ENCODE measurements at regions not wholly inside any gene's neighbourhood (a gene's known extent, or its start where the extent isn't known, plus 50 kb on each side); places are given as distances from the start of the nearest gene placed in this dataset.

DNA sequence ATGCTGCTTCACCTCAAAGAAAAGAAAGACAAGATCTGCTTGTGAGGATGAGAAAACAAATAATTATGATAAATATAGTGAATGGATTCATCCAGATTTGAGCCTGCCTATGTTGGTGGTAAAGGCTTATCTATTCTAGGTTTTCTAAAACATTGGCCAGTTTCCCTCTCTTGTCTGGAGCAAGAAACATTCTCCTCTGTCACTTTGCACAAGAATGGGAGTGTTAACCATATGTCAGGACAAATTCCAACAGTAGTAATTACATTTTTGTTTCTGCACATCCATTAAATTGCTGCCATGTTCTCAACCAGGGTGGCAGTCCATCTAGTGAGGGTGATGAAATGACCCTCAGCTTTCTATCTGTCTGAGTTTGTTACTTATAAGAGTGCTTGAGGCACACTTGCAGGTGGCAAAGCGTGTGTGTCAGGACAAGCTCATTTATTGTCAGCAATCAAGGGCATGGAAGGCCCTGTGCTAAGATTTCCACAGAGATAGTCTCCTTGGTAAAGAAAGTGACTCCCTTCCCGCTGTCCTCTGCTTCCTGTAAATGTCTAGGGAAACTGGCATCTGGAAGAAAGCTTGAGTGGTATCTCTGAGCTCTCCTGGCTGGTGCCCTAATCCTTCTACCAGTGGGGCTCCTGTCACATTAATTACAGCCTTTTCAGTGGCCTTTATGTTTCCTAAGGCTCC lies 502.1 kb upstream of the FLRT2 start:
- Mint-ChIP-seq H3K36me3 (peaks cover 6% of the 10 kb centered on the region), H3K27me3 (ENCODE audit: low read depth) (no peaks in the 10 kb centered on the region), H3K4me3 (no peak overlapping the region), H3K4me1 (peaks cover 4% of the 10 kb centered on the region), H3K27ac (peak overlapping the region; percentile 6; the same call in 1 of the 2 replicates), H3K9me3 (peaks cover 20% of the 10 kb centered on the region)
- TF ChIP-seq, protein P1, sequence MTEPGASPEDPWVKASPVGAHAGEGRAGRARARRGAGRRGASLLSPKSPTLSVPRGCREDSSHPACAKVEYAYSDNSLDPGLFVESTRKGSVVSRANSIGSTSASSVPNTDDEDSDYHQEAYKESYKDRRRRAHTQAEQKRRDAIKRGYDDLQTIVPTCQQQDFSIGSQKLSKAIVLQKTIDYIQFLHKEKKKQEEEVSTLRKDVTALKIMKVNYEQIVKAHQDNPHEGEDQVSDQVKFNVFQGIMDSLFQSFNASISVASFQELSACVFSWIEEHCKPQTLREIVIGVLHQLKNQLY (CRISPR knock-in tag; IDR thresholded peaks at IDR 0.05) = no peak
- TF ChIP-seq, protein P2, sequence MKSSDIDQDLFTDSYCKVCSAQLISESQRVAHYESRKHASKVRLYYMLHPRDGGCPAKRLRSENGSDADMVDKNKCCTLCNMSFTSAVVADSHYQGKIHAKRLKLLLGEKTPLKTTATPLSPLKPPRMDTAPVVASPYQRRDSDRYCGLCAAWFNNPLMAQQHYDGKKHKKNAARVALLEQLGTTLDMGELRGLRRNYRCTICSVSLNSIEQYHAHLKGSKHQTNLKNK (CRISPR knock-in tag; IDR thresholded peaks at IDR 0.05) = no peak
- TF ChIP-seq, protein P3, sequence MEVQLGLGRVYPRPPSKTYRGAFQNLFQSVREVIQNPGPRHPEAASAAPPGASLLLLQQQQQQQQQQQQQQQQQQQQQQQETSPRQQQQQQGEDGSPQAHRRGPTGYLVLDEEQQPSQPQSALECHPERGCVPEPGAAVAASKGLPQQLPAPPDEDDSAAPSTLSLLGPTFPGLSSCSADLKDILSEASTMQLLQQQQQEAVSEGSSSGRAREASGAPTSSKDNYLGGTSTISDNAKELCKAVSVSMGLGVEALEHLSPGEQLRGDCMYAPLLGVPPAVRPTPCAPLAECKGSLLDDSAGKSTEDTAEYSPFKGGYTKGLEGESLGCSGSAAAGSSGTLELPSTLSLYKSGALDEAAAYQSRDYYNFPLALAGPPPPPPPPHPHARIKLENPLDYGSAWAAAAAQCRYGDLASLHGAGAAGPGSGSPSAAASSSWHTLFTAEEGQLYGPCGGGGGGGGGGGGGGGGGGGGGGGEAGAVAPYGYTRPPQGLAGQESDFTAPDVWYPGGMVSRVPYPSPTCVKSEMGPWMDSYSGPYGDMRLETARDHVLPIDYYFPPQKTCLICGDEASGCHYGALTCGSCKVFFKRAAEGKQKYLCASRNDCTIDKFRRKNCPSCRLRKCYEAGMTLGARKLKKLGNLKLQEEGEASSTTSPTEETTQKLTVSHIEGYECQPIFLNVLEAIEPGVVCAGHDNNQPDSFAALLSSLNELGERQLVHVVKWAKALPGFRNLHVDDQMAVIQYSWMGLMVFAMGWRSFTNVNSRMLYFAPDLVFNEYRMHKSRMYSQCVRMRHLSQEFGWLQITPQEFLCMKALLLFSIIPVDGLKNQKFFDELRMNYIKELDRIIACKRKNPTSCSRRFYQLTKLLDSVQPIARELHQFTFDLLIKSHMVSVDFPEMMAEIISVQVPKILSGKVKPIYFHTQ (CRISPR knock-in tag; IDR thresholded peaks at IDR 0.05) = no peak
- TF ChIP-seq ZBTB43 (CRISPR knock-in tag; IDR thresholded peaks at IDR 0.05) (no peak), ZNF396 (CRISPR knock-in tag; IDR thresholded peaks at IDR 0.05; ENCODE audit: borderline replicate concordance) (no peak)
- POLR2A ChIA-PET = no interaction called here
- CTCF ChIA-PET = no interaction called here
- DNase-seq (ENCODE audit: low spot score) = no peak
- ATAC-seq = no peak

DNA sequence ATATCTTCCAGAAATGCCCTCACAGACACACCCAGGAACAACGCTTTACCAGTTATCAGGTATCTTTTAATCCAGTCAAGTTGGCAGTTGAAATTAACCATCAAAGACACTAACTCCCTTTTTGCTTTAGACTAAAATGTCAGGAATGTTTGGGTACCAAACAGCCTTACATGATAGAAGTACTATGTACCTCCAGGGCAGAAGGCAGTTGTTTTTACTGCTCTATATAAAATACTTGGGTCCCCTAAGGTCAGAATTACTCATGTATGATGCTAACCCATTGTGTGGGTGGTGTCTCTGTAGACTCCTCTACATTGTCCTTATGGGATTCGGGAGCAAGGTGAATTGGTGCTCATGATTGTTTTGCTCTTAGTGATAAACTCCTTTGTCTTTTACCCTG lies 492.5 kb upstream of the FLRT2 start:
- ChIA-PET CTCF (no interaction called here), POLR2A (no interaction called here)
- H3K9me3 Mint-ChIP-seq = no peaks in the 10 kb centered on the region
- H3K27me3 Mint-ChIP-seq (ENCODE audit: low read depth) = no peaks in the 10 kb centered on the region
- H3K4me3 Mint-ChIP-seq = no peak overlapping the region
- no peak for ATAC-seq
- no peak for DNase-seq (ENCODE audit: low spot score)
- TF ChIP-seq HMGA2 (CRISPR knock-in tag; IDR thresholded peaks at IDR 0.05) (no peak), ATF6 (CRISPR knock-in tag; IDR thresholded peaks at IDR 0.05) (no peak), FOXJ3 (CRISPR knock-in tag; IDR thresholded peaks at IDR 0.05; ENCODE audit: borderline replicate concordance) (no peak), CREB1 (CRISPR knock-in tag; IDR thresholded peaks at IDR 0.05) (no peak), TEAD1 (CRISPR knock-in tag; IDR thresholded peaks at IDR 0.05) (no peak), SMAD4 (CRISPR knock-in tag; IDR thresholded peaks at IDR 0.05) (no peak), GRHL2 (CRISPR knock-in tag; IDR thresholded peaks at IDR 0.05; ENCODE audit: insufficient replicate concordance, severe bottlenecking) (no peak), GTF2I (CRISPR knock-in tag; conservative IDR thresholded peaks at IDR 0.05) (no peak), JAZF1 (CRISPR knock-in tag; IDR thresholded peaks at IDR 0.05) (no peak), SOX15 (CRISPR knock-in tag; IDR thresholded peaks at IDR 0.05) (no peak), NFYB (CRISPR knock-in tag; conservative IDR thresholded peaks at IDR 0.05; ENCODE audit: low read depth) (no peak)
- TF ChIP-seq, protein P2 (CRISPR knock-in tag; IDR thresholded peaks at IDR 0.05) = no peak
- TF ChIP-seq, protein P4, sequence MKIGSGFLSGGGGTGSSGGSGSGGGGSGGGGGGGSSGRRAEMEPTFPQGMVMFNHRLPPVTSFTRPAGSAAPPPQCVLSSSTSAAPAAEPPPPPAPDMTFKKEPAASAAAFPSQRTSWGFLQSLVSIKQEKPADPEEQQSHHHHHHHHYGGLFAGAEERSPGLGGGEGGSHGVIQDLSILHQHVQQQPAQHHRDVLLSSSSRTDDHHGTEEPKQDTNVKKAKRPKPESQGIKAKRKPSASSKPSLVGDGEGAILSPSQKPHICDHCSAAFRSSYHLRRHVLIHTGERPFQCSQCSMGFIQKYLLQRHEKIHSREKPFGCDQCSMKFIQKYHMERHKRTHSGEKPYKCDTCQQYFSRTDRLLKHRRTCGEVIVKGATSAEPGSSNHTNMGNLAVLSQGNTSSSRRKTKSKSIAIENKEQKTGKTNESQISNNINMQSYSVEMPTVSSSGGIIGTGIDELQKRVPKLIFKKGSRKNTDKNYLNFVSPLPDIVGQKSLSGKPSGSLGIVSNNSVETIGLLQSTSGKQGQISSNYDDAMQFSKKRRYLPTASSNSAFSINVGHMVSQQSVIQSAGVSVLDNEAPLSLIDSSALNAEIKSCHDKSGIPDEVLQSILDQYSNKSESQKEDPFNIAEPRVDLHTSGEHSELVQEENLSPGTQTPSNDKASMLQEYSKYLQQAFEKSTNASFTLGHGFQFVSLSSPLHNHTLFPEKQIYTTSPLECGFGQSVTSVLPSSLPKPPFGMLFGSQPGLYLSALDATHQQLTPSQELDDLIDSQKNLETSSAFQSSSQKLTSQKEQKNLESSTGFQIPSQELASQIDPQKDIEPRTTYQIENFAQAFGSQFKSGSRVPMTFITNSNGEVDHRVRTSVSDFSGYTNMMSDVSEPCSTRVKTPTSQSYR (CRISPR knock-in tag; IDR thresholded peaks at IDR 0.05) = no peak
- TF ChIP-seq, protein P5, sequence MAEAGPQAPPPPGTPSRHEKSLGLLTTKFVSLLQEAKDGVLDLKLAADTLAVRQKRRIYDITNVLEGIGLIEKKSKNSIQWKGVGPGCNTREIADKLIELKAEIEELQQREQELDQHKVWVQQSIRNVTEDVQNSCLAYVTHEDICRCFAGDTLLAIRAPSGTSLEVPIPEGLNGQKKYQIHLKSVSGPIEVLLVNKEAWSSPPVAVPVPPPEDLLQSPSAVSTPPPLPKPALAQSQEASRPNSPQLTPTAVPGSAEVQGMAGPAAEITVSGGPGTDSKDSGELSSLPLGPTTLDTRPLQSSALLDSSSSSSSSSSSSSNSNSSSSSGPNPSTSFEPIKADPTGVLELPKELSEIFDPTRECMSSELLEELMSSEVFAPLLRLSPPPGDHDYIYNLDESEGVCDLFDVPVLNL (CRISPR knock-in tag; IDR thresholded peaks at IDR 0.05; ENCODE audit: borderline replicate concordance, low read depth) = no peak
- TF ChIP-seq, protein P6, sequence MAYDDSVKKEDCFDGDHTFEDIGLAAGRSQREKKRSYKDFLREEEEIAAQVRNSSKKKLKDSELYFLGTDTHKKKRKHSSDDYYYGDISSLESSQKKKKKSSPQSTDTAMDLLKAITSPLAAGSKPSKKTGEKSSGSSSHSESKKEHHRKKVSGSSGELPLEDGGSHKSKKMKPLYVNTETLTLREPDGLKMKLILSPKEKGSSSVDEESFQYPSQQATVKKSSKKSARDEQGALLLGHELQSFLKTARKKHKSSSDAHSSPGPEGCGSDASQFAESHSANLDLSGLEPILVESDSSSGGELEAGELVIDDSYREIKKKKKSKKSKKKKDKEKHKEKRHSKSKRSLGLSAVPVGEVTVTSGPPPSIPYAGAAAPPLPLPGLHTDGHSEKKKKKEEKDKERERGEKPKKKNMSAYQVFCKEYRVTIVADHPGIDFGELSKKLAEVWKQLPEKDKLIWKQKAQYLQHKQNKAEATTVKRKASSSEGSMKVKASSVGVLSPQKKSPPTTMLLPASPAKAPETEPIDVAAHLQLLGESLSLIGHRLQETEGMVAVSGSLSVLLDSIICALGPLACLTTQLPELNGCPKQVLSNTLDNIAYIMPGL (CRISPR knock-in tag; IDR thresholded peaks at IDR 0.05) = no peak
- H3K27ac Mint-ChIP-seq = no peak overlapping the region
- H3K36me3 Mint-ChIP-seq = no peaks in the 10 kb centered on the region
- H3K4me1 Mint-ChIP-seq = peaks cover 9% of the 10 kb centered on the region

All from WTC11 (cell line).